ENCODE measurements at regions not wholly inside any gene's neighbourhood (a gene's known extent, or its start where the extent isn't known, plus 50 kb on each side); places are given as distances from the start of the nearest gene placed in this dataset.

GRCh38 chr18:40974448-40974847 is 980.6 kb upstream of the PIK3C3 start:
- Histone ChIP-seq H3K14ac (ENCODE audit: insufficient read length) (no peak overlapping the region), H4K8ac (ENCODE audit: extremely low read depth, insufficient read depth, low read length) (no peak overlapping the region), H3K23me2 (ENCODE audit: low read depth, low read length) (no peaks in the 10 kb centered on the region), H2BK12ac (ENCODE audit: low read depth, low read length) (no peak overlapping the region), H3K56ac (replicated peaks; ENCODE audit: insufficient read length, low read depth, low read length) (no peak overlapping the region), H3K18ac (ENCODE audit: extremely low read depth, low read length) (no peak overlapping the region), H4K20me1 (replicated peaks in 1 of 2; ENCODE audit: control insufficient read depth in 1 of 2, insufficient read depth in 2 of 2, low read length in 2 of 2) (no peaks in the 10 kb centered on the region), H4K91ac (replicated peaks; ENCODE audit: insufficient read length, low read length) (no peak overlapping the region), H3K9me3 (ENCODE audit: insufficient read depth in 2 of 2, low read depth in 1 of 2, low read length in 1 of 2) (no peaks in the 10 kb centered on the region; a peak in 1 of 4 replicates), H3K9ac (replicated peaks in 1 of 4; ENCODE audit: extremely low read depth in 1 of 4, low read depth in 3 of 4, low read length in 3 of 4) (no peak overlapping the region), H4K5ac (ENCODE audit: insufficient read length, low read depth, low read length) (no peak overlapping the region), H3K4me2 (ENCODE audit: insufficient read depth in 1 of 2, low read depth in 2 of 2, low read length in 2 of 2) (no peak overlapping the region), H3K23ac (ENCODE audit: insufficient read length) (no peak overlapping the region), H3K4me1 (replicated peaks in 1 of 4; ENCODE audit: control insufficient read depth in 3 of 4, insufficient read depth in 4 of 4, low read length in 3 of 4) (peaks cover 0 to 5% (median 0%) of the 10 kb centered on the region in 4 experiments; a peak in 2 of 7 replicates), H3K27ac (ENCODE audit: low read depth, low read length) (no peak overlapping the region), H3K36me3 (ENCODE audit: control insufficient read depth in 2 of 4, insufficient read depth in 4 of 4, low read length in 3 of 4) (no peaks in the 10 kb centered on the region), H3K79me1 (ENCODE audit: low read depth, low read length) (no peaks in the 10 kb centered on the region), H2AFZ (ENCODE audit: low read length) (no peak overlapping the region), H2BK120ac (replicated peaks; ENCODE audit: low read depth, low read length) (no peak overlapping the region), H3K4me3 (ENCODE audit: extremely low read depth in 1 of 4, insufficient read depth in 2 of 4, low read depth in 3 of 4, low read length in 4 of 4) (no peak overlapping the region), H2BK15ac (ENCODE audit: low read length) (no peak overlapping the region), H2BK5ac (ENCODE audit: low read depth, low read length) (no peak overlapping the region), H2BK20ac (ENCODE audit: low read length) (no peak overlapping the region), H2AK5ac (ENCODE audit: low read depth, low read length) (no peak overlapping the region), H3K79me2 (ENCODE audit: control insufficient read depth in 1 of 2, insufficient read depth in 2 of 2, low read length in 2 of 2) (no peaks in the 10 kb centered on the region), H3K4ac (replicated peaks; ENCODE audit: insufficient read length, low read depth, low read length) (no peak overlapping the region), H3K27me3 (replicated peaks in 1 of 4; ENCODE audit: control insufficient read depth in 3 of 4, extremely low read depth in 1 of 4, insufficient read depth in 3 of 4, low read length in 3 of 4) (no peaks in the 10 kb centered on the region)
- POLR2A ChIA-PET (ENCODE audit: partially characterized antibody): no interaction called here
- CTCF ChIA-PET (ENCODE audit: partially characterized antibody): interaction anchor here (0.6 to 1.4 kb wide), 3 partner anchors 39 to 577 kb away, joined by 3 read pairs; no protein-coding TSS in a partner anchor
- no peak for DNase-seq (ENCODE audit: low read depth in 1 of 2, low spot score in 2 of 2)
- FAIRE-seq: no peak
- TF ChIP-seq BCL11A (IDR thresholded peaks at IDR 0.05; ENCODE audit: low read depth in 2 of 2, low read length in 2 of 2): no peak
- TF ChIP-seq BACH1 (IDR thresholded peaks at IDR 0.05; ENCODE audit: low read length): no peak
- no peak for TF ChIP-seq SAP30 (IDR thresholded peaks at IDR 0.05; ENCODE audit: insufficient read depth, insufficient replicate concordance, low read length)
- no peak for TF ChIP-seq TEAD4 (IDR thresholded peaks at IDR 0.05; ENCODE audit: low read depth, low read length)
- no peak for TF ChIP-seq KDM4A (IDR thresholded peaks at IDR 0.05; ENCODE audit: low read depth, low read length, severe bottlenecking)
- no peak for TF ChIP-seq ATF2 (IDR thresholded peaks at IDR 0.05; ENCODE audit: low read length)
- no peak for TF ChIP-seq JUN (IDR thresholded peaks at IDR 0.05; ENCODE audit: low read depth, low read length)
- TF ChIP-seq CREB1 (IDR thresholded peaks at IDR 0.05): no peak
- no peak for TF ChIP-seq RBBP5 (IDR thresholded peaks at IDR 0.05; ENCODE audit: borderline replicate concordance, low read depth, low read length)
- TF ChIP-seq SP4 (IDR thresholded peaks at IDR 0.05; ENCODE audit: low read length): no peak
- TF ChIP-seq CTCF (IDR thresholded peaks at IDR 0.05; ENCODE audit: control extremely low read depth in 1 of 3, insufficient read depth in 1 of 3, low read depth in 1 of 3, low read length in 3 of 3): no peak
- TF ChIP-seq CEBPB (IDR thresholded peaks at IDR 0.05; ENCODE audit: low read depth, low read length): no peak

Measured in H1 (cell line).